ENCODE measurements at regions not wholly inside any gene's neighbourhood (a gene's known extent, or its start where the extent isn't known, plus 50 kb on each side); places are given as distances from the start of the nearest gene placed in this dataset.

GRCh38 chr13:90641884-90642283 lies 705.6 kb upstream of the MIR17HG start:
- no peak overlapping the region for H3K9ac ChIP-seq (ENCODE audit: low read length)
- no peak overlapping the region for H2BK12ac ChIP-seq (ENCODE audit: low read length)
- H2AK5ac ChIP-seq (ENCODE audit: low read length): no peak overlapping the region
- H3K79me2 ChIP-seq (ENCODE audit: control insufficient read depth, insufficient read depth, low read length, poor library complexity): no peaks in the 10 kb centered on the region
- no peaks in the 10 kb centered on the region for H3K4me1 ChIP-seq (ENCODE audit: control insufficient read depth in 1 of 2, insufficient read depth in 2 of 2, low read length in 2 of 2)
- H2BK120ac ChIP-seq (ENCODE audit: insufficient read depth, low read length, poor library complexity): no peak overlapping the region
- no peak overlapping the region for H3K14ac ChIP-seq (ENCODE audit: low read length)
- WGBS (ENCODE audit: extremely low coverage, insufficient coverage, insufficient read length): no CpG with 5 or more reads among the region's 2 CpGs
- H3K23ac ChIP-seq (ENCODE audit: low read length): no peak overlapping the region
- H3K36me3 ChIP-seq (ENCODE audit: control insufficient read depth in 1 of 2, insufficient read depth in 2 of 2, low read length in 2 of 2): no peaks in the 10 kb centered on the region
- no peak overlapping the region for H4K91ac ChIP-seq (ENCODE audit: low read depth, low read length)
- no peak for DNase-seq
- H2AFZ ChIP-seq (ENCODE audit: insufficient read depth, low read length, poor library complexity): no peak overlapping the region
- H3K18ac ChIP-seq (ENCODE audit: low read length): no peak overlapping the region
- no peak overlapping the region for H4K8ac ChIP-seq (ENCODE audit: low read depth, low read length)
- peaks cover 3% of the 10 kb centered on the region for H3K9me3 ChIP-seq (ENCODE audit: insufficient read depth, low read depth, low read length)
- no peak overlapping the region for H2BK5ac ChIP-seq (ENCODE audit: low read depth, low read length, poor library complexity)
- no peak overlapping the region for H4K12ac ChIP-seq (ENCODE audit: low read depth, low read length)
- no peaks in the 10 kb centered on the region for H3K27me3 ChIP-seq (ENCODE audit: insufficient read depth, low read length)
- H3K79me1 ChIP-seq (ENCODE audit: low read length): no peaks in the 10 kb centered on the region
- H3K4me3 ChIP-seq (ENCODE audit: low read depth, low read length): no peak overlapping the region
- H3K4me2 ChIP-seq (ENCODE audit: low read length): no peak overlapping the region
- H3K4ac ChIP-seq (ENCODE audit: low read depth, low read length): no peak overlapping the region
- H3K27ac ChIP-seq (ENCODE audit: low read depth, low read length): no peak overlapping the region

GRCh38 chr13:90645582-90645981 lies 701.9 kb upstream of the MIR17HG start:
- Histone ChIP-seq H3K4me2 (ENCODE audit: low read length) (no peak overlapping the region), H2BK12ac (ENCODE audit: low read length) (no peak overlapping the region), H3K18ac (ENCODE audit: low read length) (no peak overlapping the region), H2AK5ac (ENCODE audit: low read length) (no peak overlapping the region), H2AFZ (ENCODE audit: insufficient read depth, low read length, poor library complexity) (no peak overlapping the region), H4K12ac (ENCODE audit: low read depth, low read length) (no peak overlapping the region), H3K9me3 (ENCODE audit: insufficient read depth, low read depth, low read length) (peaks cover 3% of the 10 kb centered on the region), H4K91ac (ENCODE audit: low read depth, low read length) (no peak overlapping the region), H3K36me3 (ENCODE audit: control insufficient read depth in 1 of 2, insufficient read depth in 2 of 2, low read length in 2 of 2) (no peaks in the 10 kb centered on the region), H2BK120ac (ENCODE audit: insufficient read depth, low read length, poor library complexity) (no peak overlapping the region), H3K4ac (ENCODE audit: low read depth, low read length) (no peak overlapping the region), H3K14ac (ENCODE audit: low read length) (no peak overlapping the region), H3K4me1 (ENCODE audit: control insufficient read depth in 1 of 2, insufficient read depth in 2 of 2, low read length in 2 of 2) (no peaks in the 10 kb centered on the region), H3K4me3 (ENCODE audit: low read depth, low read length) (no peak overlapping the region), H3K27ac (ENCODE audit: low read depth, low read length) (no peak overlapping the region), H3K79me1 (ENCODE audit: low read length) (no peaks in the 10 kb centered on the region), H2BK5ac (ENCODE audit: low read depth, low read length, poor library complexity) (no peak overlapping the region), H3K27me3 (ENCODE audit: insufficient read depth, low read length) (no peaks in the 10 kb centered on the region), H3K9ac (ENCODE audit: low read length) (no peak overlapping the region), H4K8ac (ENCODE audit: low read depth, low read length) (no peak overlapping the region), H3K23ac (ENCODE audit: low read length) (no peak overlapping the region), H3K79me2 (ENCODE audit: control insufficient read depth, insufficient read depth, low read length, poor library complexity) (no peaks in the 10 kb centered on the region)
- DNase-seq: no peak
- no CpG with 5 or more reads among the region's 1 CpG for whole genome bisulfite sequencing (ENCODE audit: extremely low coverage, insufficient coverage, insufficient read length)

- H4K91ac ChIP-seq (ENCODE audit: low read depth, low read length): no peak overlapping the region
- H2BK12ac ChIP-seq (ENCODE audit: low read length): no peak overlapping the region
- DNase-seq: no peak
- no peak overlapping the region for H4K12ac ChIP-seq (ENCODE audit: low read depth, low read length)
- no peak overlapping the region for H3K9ac ChIP-seq (ENCODE audit: low read length)
- H3K9me3 ChIP-seq (ENCODE audit: insufficient read depth, low read depth, low read length): peaks cover 7% of the 10 kb centered on the region
- no peak overlapping the region for H3K14ac ChIP-seq (ENCODE audit: low read length)
- H3K4me2 ChIP-seq (ENCODE audit: low read length): no peak overlapping the region
- no peak overlapping the region for H2BK120ac ChIP-seq (ENCODE audit: insufficient read depth, low read length, poor library complexity)
- no peaks in the 10 kb centered on the region for H3K79me1 ChIP-seq (ENCODE audit: low read length)
- no peak overlapping the region for H2BK5ac ChIP-seq (ENCODE audit: low read depth, low read length, poor library complexity)
- no peak overlapping the region for H3K18ac ChIP-seq (ENCODE audit: low read length)
- H3K4ac ChIP-seq (ENCODE audit: low read depth, low read length): no peak overlapping the region
- no peak overlapping the region for H4K8ac ChIP-seq (ENCODE audit: low read depth, low read length)
- H2AK5ac ChIP-seq (ENCODE audit: low read length): no peak overlapping the region
- H2AFZ ChIP-seq (ENCODE audit: insufficient read depth, low read length, poor library complexity): no peak overlapping the region
- H3K79me2 ChIP-seq (ENCODE audit: control insufficient read depth, insufficient read depth, low read length, poor library complexity): no peaks in the 10 kb centered on the region
- H3K27me3 ChIP-seq (ENCODE audit: insufficient read depth, low read length): no peaks in the 10 kb centered on the region
- no peaks in the 10 kb centered on the region for H3K36me3 ChIP-seq (ENCODE audit: control insufficient read depth in 1 of 2, insufficient read depth in 2 of 2, low read length in 2 of 2)
- no peak overlapping the region for H3K23ac ChIP-seq (ENCODE audit: low read length)
- H3K4me3 ChIP-seq (ENCODE audit: low read depth, low read length): no peak overlapping the region
- H3K27ac ChIP-seq (ENCODE audit: low read depth, low read length): no peak overlapping the region
- no peaks in the 10 kb centered on the region for H3K4me1 ChIP-seq (ENCODE audit: control insufficient read depth in 1 of 2, insufficient read depth in 2 of 2, low read length in 2 of 2)
Measured at GRCh38 chr13:90648497-90648896, 699.0 kb upstream of the MIR17HG start.

GRCh38 chr13:90652036-90652435 lies 695.5 kb upstream of the MIR17HG start:
- Histone ChIP-seq H3K14ac (ENCODE audit: low read length) (no peak overlapping the region), H3K79me2 (ENCODE audit: control insufficient read depth, insufficient read depth, low read length, poor library complexity) (no peaks in the 10 kb centered on the region), H3K18ac (ENCODE audit: low read length) (no peak overlapping the region), H2BK12ac (ENCODE audit: low read length) (no peak overlapping the region), H3K4me1 (ENCODE audit: control insufficient read depth in 1 of 2, insufficient read depth in 2 of 2, low read length in 2 of 2) (no peaks in the 10 kb centered on the region), H3K9ac (ENCODE audit: low read length) (no peak overlapping the region), H3K23ac (ENCODE audit: low read length) (no peak overlapping the region), H3K9me3 (ENCODE audit: insufficient read depth, low read depth, low read length) (peaks cover 4% of the 10 kb centered on the region), H2BK5ac (ENCODE audit: low read depth, low read length, poor library complexity) (no peak overlapping the region), H4K91ac (ENCODE audit: low read depth, low read length) (no peak overlapping the region), H2AFZ (ENCODE audit: insufficient read depth, low read length, poor library complexity) (no peak overlapping the region), H2AK5ac (ENCODE audit: low read length) (no peak overlapping the region), H3K4me2 (ENCODE audit: low read length) (no peak overlapping the region), H3K79me1 (ENCODE audit: low read length) (no peaks in the 10 kb centered on the region), H3K27ac (ENCODE audit: low read depth, low read length) (no peak overlapping the region), H3K36me3 (ENCODE audit: control insufficient read depth in 1 of 2, insufficient read depth in 2 of 2, low read length in 2 of 2) (no peaks in the 10 kb centered on the region), H3K4ac (ENCODE audit: low read depth, low read length) (no peak overlapping the region), H4K8ac (ENCODE audit: low read depth, low read length) (no peak overlapping the region), H3K4me3 (ENCODE audit: low read depth, low read length) (no peak overlapping the region), H2BK120ac (ENCODE audit: insufficient read depth, low read length, poor library complexity) (no peak overlapping the region), H4K12ac (ENCODE audit: low read depth, low read length) (no peak overlapping the region), H3K27me3 (ENCODE audit: insufficient read depth, low read length) (no peaks in the 10 kb centered on the region)
- DNase-seq: no peak

GRCh38 chr13:90654970-90655369 lies 692.5 kb upstream of the MIR17HG start:
- Histone ChIP-seq H2BK12ac (ENCODE audit: low read length) (no peak overlapping the region), H3K9me3 (ENCODE audit: insufficient read depth, low read depth, low read length) (peaks cover 4% of the 10 kb centered on the region), H3K79me2 (ENCODE audit: control insufficient read depth, insufficient read depth, low read length, poor library complexity) (no peaks in the 10 kb centered on the region), H3K79me1 (ENCODE audit: low read length) (no peaks in the 10 kb centered on the region), H2AFZ (ENCODE audit: insufficient read depth, low read length, poor library complexity) (no peak overlapping the region), H2BK5ac (ENCODE audit: low read depth, low read length, poor library complexity) (no peak overlapping the region), H4K12ac (ENCODE audit: low read depth, low read length) (no peak overlapping the region), H3K27ac (ENCODE audit: low read depth, low read length) (no peak overlapping the region), H3K4me2 (ENCODE audit: low read length) (no peak overlapping the region), H3K18ac (ENCODE audit: low read length) (no peak overlapping the region), H3K27me3 (ENCODE audit: insufficient read depth, low read length) (no peaks in the 10 kb centered on the region), H3K9ac (ENCODE audit: low read length) (no peak overlapping the region), H2BK120ac (ENCODE audit: insufficient read depth, low read length, poor library complexity) (no peak overlapping the region), H2AK5ac (ENCODE audit: low read length) (no peak overlapping the region), H3K4me3 (ENCODE audit: low read depth, low read length) (no peak overlapping the region), H3K23ac (ENCODE audit: low read length) (no peak overlapping the region), H3K14ac (ENCODE audit: low read length) (no peak overlapping the region), H4K91ac (ENCODE audit: low read depth, low read length) (no peak overlapping the region), H4K8ac (ENCODE audit: low read depth, low read length) (no peak overlapping the region), H3K4me1 (ENCODE audit: control insufficient read depth in 1 of 2, insufficient read depth in 2 of 2, low read length in 2 of 2) (no peaks in the 10 kb centered on the region), H3K4ac (ENCODE audit: low read depth, low read length) (no peak overlapping the region), H3K36me3 (ENCODE audit: control insufficient read depth in 1 of 2, insufficient read depth in 2 of 2, low read length in 2 of 2) (no peaks in the 10 kb centered on the region)
- no peak for DNase-seq
- no CpG with 5 or more reads among the region's 1 CpG for WGBS (ENCODE audit: extremely low coverage, insufficient coverage, insufficient read length)

All from trophoblast cell (in vitro differentiated cells and primary cell).